ENCODE measurements at regions not wholly inside any gene's neighbourhood (a gene's known extent, or its start where the extent isn't known, plus 50 kb on each side); places are given as distances from the start of the nearest gene placed in this dataset.

DNA sequence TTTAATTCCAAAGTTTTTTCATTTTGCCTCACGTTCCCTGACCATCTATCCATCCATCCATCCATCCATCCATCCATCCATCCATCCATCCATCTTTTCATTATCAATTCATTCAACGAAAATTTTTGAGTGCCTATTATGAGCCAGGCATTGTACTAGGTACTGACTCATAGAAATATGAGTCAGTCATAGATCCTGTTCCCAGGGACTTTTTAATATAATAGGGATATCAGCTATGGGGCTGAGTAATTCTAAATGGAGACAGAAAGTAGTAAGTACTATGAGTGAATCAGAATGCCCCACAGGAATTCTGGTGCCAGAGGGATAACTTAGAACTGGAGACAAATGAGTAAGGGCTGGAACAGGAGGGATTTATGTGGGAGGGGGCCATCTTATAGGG is 49.8 kb upstream of the GNG12 start:
- TF ChIP-seq EZH2phosphoT487 (IDR thresholded peaks at IDR 0.05; ENCODE audit: low read depth, severe bottlenecking, unreplicated experiment) (no peak), EZH2 (IDR thresholded peaks at IDR 0.05; ENCODE audit: borderline replicate concordance) (no peak)
- TF ChIP-seq, protein P1, sequence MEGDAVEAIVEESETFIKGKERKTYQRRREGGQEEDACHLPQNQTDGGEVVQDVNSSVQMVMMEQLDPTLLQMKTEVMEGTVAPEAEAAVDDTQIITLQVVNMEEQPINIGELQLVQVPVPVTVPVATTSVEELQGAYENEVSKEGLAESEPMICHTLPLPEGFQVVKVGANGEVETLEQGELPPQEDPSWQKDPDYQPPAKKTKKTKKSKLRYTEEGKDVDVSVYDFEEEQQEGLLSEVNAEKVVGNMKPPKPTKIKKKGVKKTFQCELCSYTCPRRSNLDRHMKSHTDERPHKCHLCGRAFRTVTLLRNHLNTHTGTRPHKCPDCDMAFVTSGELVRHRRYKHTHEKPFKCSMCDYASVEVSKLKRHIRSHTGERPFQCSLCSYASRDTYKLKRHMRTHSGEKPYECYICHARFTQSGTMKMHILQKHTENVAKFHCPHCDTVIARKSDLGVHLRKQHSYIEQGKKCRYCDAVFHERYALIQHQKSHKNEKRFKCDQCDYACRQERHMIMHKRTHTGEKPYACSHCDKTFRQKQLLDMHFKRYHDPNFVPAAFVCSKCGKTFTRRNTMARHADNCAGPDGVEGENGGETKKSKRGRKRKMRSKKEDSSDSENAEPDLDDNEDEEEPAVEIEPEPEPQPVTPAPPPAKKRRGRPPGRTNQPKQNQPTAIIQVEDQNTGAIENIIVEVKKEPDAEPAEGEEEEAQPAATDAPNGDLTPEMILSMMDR (IDR thresholded peaks at IDR 0.05; ENCODE audit: poor library complexity) = no peak
- Histone ChIP-seq H3K36me3 (replicated peaks; ENCODE audit: insufficient read depth, low read depth) (no peaks in the 10 kb centered on the region), H3K27ac (no peak overlapping the region), H3K9me3 (ENCODE audit: low read depth) (no peaks in the 10 kb centered on the region), H3K79me2 (no peaks in the 10 kb centered on the region), H3K27me3 (no peaks in the 10 kb centered on the region), H3K4me3 (no peak overlapping the region), H4K20me1 (ENCODE audit: insufficient read depth, poor library complexity, severe bottlenecking) (no peaks in the 10 kb centered on the region), H3K4me2 (no peak overlapping the region), H2AFZ (no peak overlapping the region), H3K9me2 (replicated peaks; ENCODE audit: insufficient read depth) (no peaks in the 10 kb centered on the region), H3K4me1 (ENCODE audit: insufficient read depth) (no peaks in the 10 kb centered on the region)
- no peak for DNase-seq (ENCODE audit: low spot score)
- 92% methylated on average over 2 of the region's 2 CpGs for WGBS (ENCODE audit: low lambda C conversion rate, missing lambda C conversion rate)
